ENCODE measurements at regions not wholly inside any gene's neighbourhood (a gene's known extent, or its start where the extent isn't known, plus 50 kb on each side); places are given as distances from the start of the nearest gene placed in this dataset.

DNA sequence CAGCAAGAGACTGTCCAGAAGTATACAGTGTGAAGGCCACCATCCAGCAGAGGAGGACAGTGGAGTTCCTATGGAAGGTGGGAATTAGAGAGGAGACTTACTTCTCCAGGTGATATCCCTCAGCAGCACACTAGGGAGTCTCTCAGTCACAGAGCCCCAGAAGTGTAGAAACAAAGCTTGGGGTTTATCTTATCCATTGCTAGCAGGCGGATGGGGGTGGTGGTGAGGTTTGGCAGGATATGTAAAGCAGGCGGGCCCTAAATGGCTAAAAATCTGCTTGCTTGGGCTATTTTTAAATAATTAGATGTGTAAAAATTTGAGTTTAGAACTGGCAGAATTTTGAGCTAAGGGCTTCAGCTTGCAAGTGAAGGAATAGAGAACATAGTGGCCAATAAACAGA lies 50.1 kb upstream of the RGS18 start:
- no peak for DNase-seq (ENCODE audit: insufficient read length, low spot score)
- TF ChIP-seq POLR2AphosphoS5 (IDR thresholded peaks at IDR 0.05; ENCODE audit: low read depth, low read length), result no peak
- TF ChIP-seq POLR2A (IDR thresholded peaks at IDR 0.05; ENCODE audit: low read depth, low read length), result no peak
- no peak for TF ChIP-seq TAF1 (IDR thresholded peaks at IDR 0.05; ENCODE audit: low read depth, low read length)
- TF ChIP-seq POU2F2 (IDR thresholded peaks at IDR 0.05; ENCODE audit: low read depth, low read length), result no peak
- no peak for TF ChIP-seq SPI1 (IDR thresholded peaks at IDR 0.05; ENCODE audit: low read depth, low read length)
- no peak for TF ChIP-seq PAX5 (IDR thresholded peaks at IDR 0.05; ENCODE audit: insufficient read depth, low read length, severe bottlenecking)
- FAIRE-seq, result no peak

All from GM12891 (cell line).